Right lobe of liver (tissue), 6 donors: ENCODE measurements at regions not wholly inside any gene's neighbourhood (a gene's known extent, or its start where the extent isn't known, plus 50 kb on each side); places are given as distances from the start of the nearest gene placed in this dataset.
"Not testable (repeated sequence)": the region's sequence is repeated elsewhere in the genome, so short reads cannot be mapped to it uniquely, and the experiment has no call there.

Experiments used
- ATAC-seq, 4 donors: fragments of 200-7000 bp; cut with Tn5 transposase; one replicate each; pipeline ENCODE4 v1.9.1; 2020; ENCODE audit warnings: mild to moderate bottlenecking in 4 of 4, moderate library complexity in 4 of 4
- DNase-seq, 3 donors: peaks; one replicate each; pipeline ENCODE4 v3.0.0-alpha.2; 2020
- H3K27ac ChIP-seq, 3 donors: fragments of 200-600 bp; one replicate each; pipeline ENCODE4 v1.8.0; 2022
- H3K27me3 ChIP-seq, 2 donors: fragments of 200-600 bp; one replicate each; pipeline ENCODE4 v1.8.0; 2022
- H3K36me3 ChIP-seq, 4 donors: fragments of 200-600 bp; sonication (generic) in 1 of 4; one replicate each; pipeline versions ENCODE4 v1.5.1 to v1.8.0; 2017 to 2022; ENCODE audit warnings: control low read depth in 1 of 4
- H3K4me1 ChIP-seq, 4 donors: fragments of 200-600 bp; sonication (generic) in 1 of 4; one replicate each; pipeline versions ENCODE4 v1.5.1 to v1.8.0; 2017 to 2022; ENCODE audit warnings: control low read depth in 1 of 4
- H3K4me3 ChIP-seq, 3 donors: fragments of 200-600 bp; one replicate each; pipeline ENCODE4 v1.8.0; 2022
- H3K9me3 ChIP-seq, 4 donors: fragments of 200-600 bp; sonication (generic) in 1 of 4; one replicate each; pipeline versions ENCODE4 v1.5.1 to v1.8.0; 2017 to 2022; ENCODE audit warnings: control low read depth in 1 of 4
- CTCF ChIP-seq, 4 donors: fragments of 200-600 bp in 3 of 4; fragments of 450-650 bp in 1 of 4; IDR thresholded peaks; one replicate each; pipeline versions ENCODE4 v1.5.1 to v1.8.0; 2016 to 2022; ENCODE audit warnings: antibody characterized with exemption in 4 of 4, mild to moderate bottlenecking in 2 of 4
- POLR2A ChIP-seq: fragments of 450-650 bp; IDR thresholded peaks from one replicate; pipeline ENCODE4 v1.6.1; 2017; ENCODE audit warnings: antibody characterized with exemption, mild to moderate bottlenecking
- WGBS: methylation state at CpG from one replicate; pipeline ENCODE4 v1.1.6; 2018; ENCODE audit warnings: low coverage, low lambda C conversion rate; ENCODE audit not compliant: insufficient coverage; ENCODE audit errors: missing lambda C conversion rate; 5-methylcytosine and 5-hydroxymethylcytosine counted together
- intact Hi-C, 2 donors: fragments of 100-400 bp; cut with DNase I; formaldehyde crosslinking; loops; one replicate each; pipeline versions ENCODE4 v1.11.2 to v1.14.1; 2022
- donor health status: DM: no; HTN: yes; CAD: no.
- donor health status: DM: no; HTN: no; CAD: no.
- donor health status: DM: no; HTN: no; CAD: no.
- donor health status: DM: no; HTN: yes; CAD: no.
- donor health status: DM: no; HTN: yes; CAD: no.

- Histone ChIP-seq H3K27ac (no peak overlapping the region), H3K9me3 (no peaks in the 10 kb centered on the region), H3K27me3 (no peaks in the 10 kb centered on the region), H3K4me3 (no peak overlapping the region), H3K36me3 (no peaks in the 10 kb centered on the region), H3K4me1 (no peaks in the 10 kb centered on the region)
- no peak for ATAC-seq
- no peak for TF ChIP-seq POLR2A
- TF ChIP-seq CTCF (IDR thresholded peaks at IDR 0.05), result no peak
- WGBS, result 60% methylated on average over 2 of the region's 2 CpGs
- intact Hi-C loops, result no loop called here
- no peak for DNase-seq
Measured at GRCh38 chr12:105677672-105678071, 347.2 kb downstream of the C12orf75 start.

- no peak for ATAC-seq
- Histone ChIP-seq H3K27me3 (no peaks in the 10 kb centered on the region), H3K4me1 (no peaks in the 10 kb centered on the region), H3K36me3 (no peaks in the 10 kb centered on the region), H3K9me3 (no peaks in the 10 kb centered on the region), H3K4me3 (no peak overlapping the region), H3K27ac (no peak overlapping the region)
- 60% methylated on average over 1 of the region's 1 CpG for WGBS
- TF ChIP-seq CTCF (IDR thresholded peaks at IDR 0.05), result no peak
- TF ChIP-seq POLR2A, result no peak
- intact Hi-C loops, result no loop called here
- DNase-seq, result no peak
Measured at GRCh38 chr12:105679982-105680381, 349.5 kb downstream of the C12orf75 start.

- 74% methylated on average over 2 of the region's 2 CpGs for WGBS
- DNase-seq (no peak), ATAC-seq (no peak)
- TF ChIP-seq CTCF (IDR thresholded peaks at IDR 0.05) (no peak), POLR2A (no peak)
- Histone ChIP-seq H3K9me3 (no peaks in the 10 kb centered on the region), H3K4me1 (no peaks in the 10 kb centered on the region), H3K36me3 (no peaks in the 10 kb centered on the region), H3K27me3 (no peaks in the 10 kb centered on the region), H3K27ac (no peak overlapping the region), H3K4me3 (no peak overlapping the region)
- intact Hi-C loops, result no loop called here
Measured at GRCh38 chr12:105681341-105681740, 350.9 kb downstream of the C12orf75 start.

- H3K4me1 ChIP-seq, H3K27ac ChIP-seq, intact Hi-C loops, ATAC-seq, H3K27me3 ChIP-seq, H3K36me3 ChIP-seq, H3K9me3 ChIP-seq, DNase-seq, H3K4me3 ChIP-seq: not testable (repeated sequence)
- 50% methylated on average over 1 of the region's 1 CpG for WGBS
Measured at GRCh38 chr12:105682821-105683220, 352.3 kb downstream of the C12orf75 start.

GRCh38 chr12:105683836-105684235 lies 353.3 kb downstream of the C12orf75 start:
- H3K27ac ChIP-seq, H3K36me3 ChIP-seq, H3K9me3 ChIP-seq, H3K4me1 ChIP-seq, DNase-seq, H3K27me3 ChIP-seq, intact Hi-C loops, H3K4me3 ChIP-seq, ATAC-seq: not testable (repeated sequence)
- WGBS, result 72% methylated on average over 4 of the region's 4 CpGs

- Histone ChIP-seq H3K4me3 (no peak overlapping the region), H3K27ac (no peak overlapping the region), H3K36me3 (no peaks in the 10 kb centered on the region), H3K4me1 (no peaks in the 10 kb centered on the region), H3K9me3 (no peaks in the 10 kb centered on the region), H3K27me3 (no peaks in the 10 kb centered on the region)
- intact Hi-C loops, result no loop called here
- DNase-seq, result no peak
- 45% methylated on average over 2 of the region's 3 CpGs for WGBS
- TF ChIP-seq CTCF (IDR thresholded peaks at IDR 0.05), result no peak
- no peak for TF ChIP-seq POLR2A
- no peak for ATAC-seq
Measured at GRCh38 chr12:105698075-105698474, 367.6 kb downstream of the C12orf75 start.
